ENCODE measurements at regions not wholly inside any gene's neighbourhood (a gene's known extent, or its start where the extent isn't known, plus 50 kb on each side); places are given as distances from the start of the nearest gene placed in this dataset.

GRCh38 chr7:73967832-73968290 is 60.1 kb upstream of the ELN start:
- Histone ChIP-seq H3K9me3 (peaks cover 16% of the 10 kb centered on the region), H3K4me3 (no peak overlapping the region), H3K27me3 (ENCODE audit: insufficient read depth in 3 of 3, low read length in 2 of 3) (peaks cover 0 to 2% (median 0%) of the 10 kb centered on the region in 3 donors), H3K4me1 (no peaks in the 10 kb centered on the region), H3K27ac (no peak overlapping the region), H3K36me3 (ENCODE audit: insufficient read depth in 1 of 2, low read depth in 1 of 2) (no peaks in the 10 kb centered on the region)
- ATAC-seq (no peak), DNase-seq (peak in 1 of 2 donors; percentile 26)
- no peak for TF ChIP-seq CTCF (IDR thresholded peaks at IDR 0.05)
- intact Hi-C loops (cut with DNase I): no loop called here
- 87 to 92% (median 88%) methylated on average over 2 of the region's 2 CpGs for WGBS, 3 donors

- Histone ChIP-seq H3K9me3 (peaks cover 10% of the 10 kb centered on the region), H3K27me3 (ENCODE audit: insufficient read depth in 3 of 3, low read length in 2 of 3) (peaks cover 0 to 2% (median 0%) of the 10 kb centered on the region in 3 donors), H3K4me3 (no peak overlapping the region), H3K27ac (no peak overlapping the region), H3K36me3 (ENCODE audit: insufficient read depth in 1 of 2, low read depth in 1 of 2) (no peaks in the 10 kb centered on the region), H3K4me1 (no peaks in the 10 kb centered on the region)
- DNase-seq (no peak), ATAC-seq (no peak)
- TF ChIP-seq CTCF (IDR thresholded peaks at IDR 0.05): no peak
- intact Hi-C loops (cut with DNase I): no loop called here
Observed at GRCh38 chr7:73968487-73968886, 59.5 kb upstream of the ELN start.

GRCh38 chr7:73969991-73970390 is 58.0 kb upstream of the ELN start:
- H3K4me1 ChIP-seq: no peaks in the 10 kb centered on the region
- DNase-seq (no peak), ATAC-seq (no peak)
- H3K27ac ChIP-seq: no peak overlapping the region
- no peak for TF ChIP-seq CTCF (IDR thresholded peaks at IDR 0.05)
- no peak overlapping the region for H3K4me3 ChIP-seq
- H3K9me3 ChIP-seq: no peaks in the 10 kb centered on the region
- H3K36me3 ChIP-seq (ENCODE audit: insufficient read depth in 1 of 2, low read depth in 1 of 2): no peaks in the 10 kb centered on the region
- peaks cover 0 to 2% (median 0%) of the 10 kb centered on the region in 3 donors for H3K27me3 ChIP-seq (ENCODE audit: insufficient read depth in 3 of 3, low read length in 2 of 3)
- intact Hi-C loops (cut with DNase I): no loop called here
- 93 to 97% (median 96%) methylated on average over 4 of the region's 4 CpGs for WGBS, 3 donors

GRCh38 chr7:73970801-73971229 is 57.2 kb upstream of the ELN start:
- TF ChIP-seq CTCF (IDR thresholded peaks at IDR 0.05): no peak

GRCh38 chr7:73971322-73971703 is 56.7 kb upstream of the ELN start:
- peaks cover 0 to 2% (median 0%) of the 10 kb centered on the region in 3 donors for H3K27me3 ChIP-seq (ENCODE audit: insufficient read depth in 3 of 3, low read length in 2 of 3)
- TF ChIP-seq CTCF (IDR thresholded peaks at IDR 0.05): no peak
- intact Hi-C loops (cut with DNase I): no loop called here
- WGBS, 3 donors: 54 to 71% (median 54%) methylated on average over 4 of the region's 4 CpGs
- H3K4me1 ChIP-seq: no peaks in the 10 kb centered on the region
- no peaks in the 10 kb centered on the region for H3K36me3 ChIP-seq (ENCODE audit: insufficient read depth in 1 of 2, low read depth in 1 of 2)
- H3K4me3 ChIP-seq: no peak overlapping the region
- H3K27ac ChIP-seq: no peak overlapping the region
- no peaks in the 10 kb centered on the region for H3K9me3 ChIP-seq
- DNase-seq (no peak), ATAC-seq (no peak)

More at GRCh38 chr7:73970801-73971229, 57.2 kb upstream of the ELN start:
- DNase-seq: peak in 1 of 2 donors; percentile 44
- no peaks in the 10 kb centered on the region for H3K36me3 ChIP-seq (ENCODE audit: insufficient read depth in 1 of 2, low read depth in 1 of 2)
- 45 to 60% (median 60%) methylated on average over 11 to 12 of the region's 12 CpGs for WGBS, 3 donors
- H3K27me3 ChIP-seq (ENCODE audit: insufficient read depth in 3 of 3, low read length in 2 of 3): peaks cover 0 to 2% (median 0%) of the 10 kb centered on the region in 3 donors
- no peak for ATAC-seq
- H3K4me1 ChIP-seq: no peaks in the 10 kb centered on the region
- H3K9me3 ChIP-seq: no peaks in the 10 kb centered on the region
- no peak overlapping the region for H3K4me3 ChIP-seq
- intact Hi-C loops (cut with DNase I): no loop called here
- H3K27ac ChIP-seq: no peak overlapping the region
